ENCODE measurements at regions not wholly inside any gene's neighbourhood (a gene's known extent, or its start where the extent isn't known, plus 50 kb on each side); places are given as distances from the start of the nearest gene placed in this dataset.

- no peaks in the 10 kb centered on the region for H3K4me1 ChIP-seq (ENCODE audit: control extremely low read depth in 1 of 4, control insufficient read depth in 4 of 4, insufficient read depth in 4 of 4, low read length in 3 of 4)
- POLR2A ChIA-PET, result interaction anchor here (1.1 kb wide), 1 partner anchor 64 kb away, joined by 5 read pairs; no protein-coding TSS in a partner anchor
- 83% methylated on average over 1 of the region's 2 CpGs for WGBS (ENCODE audit: insufficient coverage)
These were observed 55.0 kb upstream of the NR3C2 start for GRCh38 chr4:148497258-148497657.

GRCh38 chr4:148495463-148495862, 53.2 kb upstream of the NR3C2 start:
- Histone ChIP-seq H3K9me3 (ENCODE audit: control extremely low read depth in 1 of 5, control insufficient read depth in 4 of 5, insufficient read depth in 2 of 5, low read depth in 1 of 5, low read length in 4 of 5) (peaks cover 0 to 3% (median 0%) of the 10 kb centered on the region in 5 experiments), H3K4me3 (ENCODE audit: control insufficient read depth in 1 of 7, extremely low read depth in 1 of 7, insufficient read depth in 4 of 7, low read depth in 2 of 7, low read length in 6 of 7) (no peak overlapping the region), H3K27me3 (replicated peaks in 2 of 5; ENCODE audit: control insufficient read depth in 4 of 5, insufficient read depth in 5 of 5, low read length in 4 of 5) (no peaks in the 10 kb centered on the region), H3K4me1 (ENCODE audit: control extremely low read depth in 1 of 4, control insufficient read depth in 4 of 4, insufficient read depth in 4 of 4, low read length in 3 of 4) (no peaks in the 10 kb centered on the region), H3K27ac (ENCODE audit: insufficient read depth in 1 of 2, low read depth in 1 of 2, low read length in 2 of 2, poor library complexity in 1 of 2, severe bottlenecking in 2 of 2) (no peak overlapping the region), H3K36me3 (ENCODE audit: control insufficient read depth in 4 of 4, insufficient read depth in 4 of 4, low read length in 3 of 4) (no peaks in the 10 kb centered on the region)
- DNase-seq, result no peak
- POLR2A ChIA-PET, result no interaction called here
- no CpG with 5 or more reads among the region's 1 CpG for WGBS (ENCODE audit: insufficient coverage)
- CTCF ChIA-PET, result no interaction called here

More at GRCh38 chr4:148497258-148497657, 55.0 kb upstream of the NR3C2 start:
- H3K4me3 ChIP-seq (ENCODE audit: control insufficient read depth in 1 of 7, extremely low read depth in 1 of 7, insufficient read depth in 4 of 7, low read depth in 2 of 7, low read length in 6 of 7), result no peak overlapping the region
- no peaks in the 10 kb centered on the region for H3K36me3 ChIP-seq (ENCODE audit: control insufficient read depth in 4 of 4, insufficient read depth in 4 of 4, low read length in 3 of 4)
- DNase-seq, result no peak
- peaks cover 0 to 3% (median 0%) of the 10 kb centered on the region in 5 experiments for H3K9me3 ChIP-seq (ENCODE audit: control extremely low read depth in 1 of 5, control insufficient read depth in 4 of 5, insufficient read depth in 2 of 5, low read depth in 1 of 5, low read length in 4 of 5)
- H3K27ac ChIP-seq (ENCODE audit: insufficient read depth in 1 of 2, low read depth in 1 of 2, low read length in 2 of 2, poor library complexity in 1 of 2, severe bottlenecking in 2 of 2), result no peak overlapping the region
- CTCF ChIA-PET, result no interaction called here
- no peaks in the 10 kb centered on the region for H3K27me3 ChIP-seq (replicated peaks in 2 of 5; ENCODE audit: control insufficient read depth in 4 of 5, insufficient read depth in 5 of 5, low read length in 4 of 5)
